H1 (cell line): ENCODE measurements at regions not wholly inside any gene's neighbourhood (a gene's known extent, or its start where the extent isn't known, plus 50 kb on each side); places are given as distances from the start of the nearest gene placed in this dataset.

Source experiments
- CTCF ChIA-PET: fragments of 300-600 bp; sonication (Branson Sonifier 250); formaldehyde crosslinking; loops from one replicate; lab custom pipeline; 2021; ENCODE audit not compliant: partially characterized antibody; lab: Charles Lee
- POLR2A ChIA-PET: fragments of 300-600 bp; sonication (Branson Sonifier 250); formaldehyde crosslinking; loops from one replicate; lab custom pipeline; 2021; ENCODE audit warnings: inconsistent platforms; ENCODE audit not compliant: partially characterized antibody; lab: Charles Lee
- DNase-seq, 2 experiments: peaks; one replicate each; pipeline versions ENCODE4 v3.0.0 to v3.0.0-alpha.2; 2010 to 2022; ENCODE audit warnings: low spot score in 2 of 2, low read depth in 1 of 2, mixed read lengths in 1 of 2
- FAIRE-seq: peaks from 2 replicates; lab custom pipeline; 2011; peaks lifted over from hg19 to GRCh38; lab: Jason Lieb, UNC
- H2AFZ ChIP-seq: 2 replicates; pipeline ENCODE4 v1.8.1; 2012; ENCODE audit warnings: low read length, inconsistent platforms
- H2AK5ac ChIP-seq: 2 replicates; pipeline ENCODE4 v1.6.1; 2013; ENCODE audit warnings: low read depth, low read length
- H2BK120ac ChIP-seq: replicated peaks from 2 replicates; pipeline ENCODE3; 2013; ENCODE audit warnings: low read depth, low read length, inconsistent platforms
- H2BK12ac ChIP-seq: 2 replicates; pipeline ENCODE4 v1.6.1; 2013; ENCODE audit warnings: low read depth, low read length
- H2BK15ac ChIP-seq: 2 replicates; pipeline ENCODE4 v1.6.1; 2013; ENCODE audit warnings: low read length
- H2BK20ac ChIP-seq: 2 replicates; pipeline ENCODE4 v1.6.1; 2013; ENCODE audit warnings: low read length
- H2BK5ac ChIP-seq: 2 replicates; pipeline ENCODE4 v1.6.1; 2013; ENCODE audit warnings: low read depth, low read length
- H3K14ac ChIP-seq: 2 replicates; pipeline ENCODE4 v1.6.1; 2013; ENCODE audit warnings: inconsistent platforms; ENCODE audit not compliant: insufficient read length
- H3K18ac ChIP-seq: 2 replicates; pipeline ENCODE4 v1.6.1; 2013; ENCODE audit warnings: low read length; ENCODE audit errors: extremely low read depth
- H3K23ac ChIP-seq: 2 replicates; pipeline ENCODE4 v1.6.1; 2013; ENCODE audit warnings: inconsistent platforms; ENCODE audit not compliant: insufficient read length
- H3K23me2 ChIP-seq: 2 replicates; pipeline ENCODE4 v1.6.1; 2013; ENCODE audit warnings: low read depth, low read length
- H3K27ac ChIP-seq: 2 replicates; pipeline ENCODE4 v1.6.1; 2011; ENCODE audit warnings: low read depth, low read length, inconsistent platforms
- H3K27me3 ChIP-seq, 4 experiments: replicated peaks in 1 of 4; 1 replicate in 1 of 4; 2 replicates in 3 of 4; pipeline versions ENCODE4 v1.6.1 to v1.8.1; 2011 to 2013; ENCODE audit warnings: low read length in 3 of 4, mild to moderate bottlenecking in 3 of 4, inconsistent platforms in 2 of 4, mixed read lengths in 2 of 4, moderate library complexity in 1 of 4; ENCODE audit not compliant: control insufficient read depth in 3 of 4, insufficient read depth in 3 of 4; ENCODE audit errors: extremely low read depth in 1 of 4
- H3K36me3 ChIP-seq, 4 experiments: 2 replicates each; pipeline versions ENCODE4 v1.6.1 to v1.8.1; 2011 to 2013; ENCODE audit warnings: mild to moderate bottlenecking in 4 of 4, low read length in 3 of 4, moderate library complexity in 2 of 4, control low read depth in 1 of 4, inconsistent platforms in 1 of 4; ENCODE audit not compliant: insufficient read depth in 4 of 4, control insufficient read depth in 2 of 4
- H3K4ac ChIP-seq: replicated peaks from 2 replicates; pipeline ENCODE3; 2013; ENCODE audit warnings: low read length, low read depth, mixed read lengths, inconsistent platforms; ENCODE audit not compliant: insufficient read length
- H3K4me1 ChIP-seq, 4 experiments: replicated peaks in 1 of 4; 1 replicate in 1 of 4; 2 replicates in 3 of 4; pipeline versions ENCODE4 v1.6.1 to v1.8.1; 2011 to 2013; ENCODE audit warnings: low read length in 3 of 4, inconsistent platforms in 2 of 4, mixed read lengths in 1 of 4; ENCODE audit not compliant: insufficient read depth in 4 of 4, control insufficient read depth in 3 of 4
- H3K4me2 ChIP-seq, 2 experiments: 2 replicates each; pipeline versions ENCODE4 v1.6.1 to v1.8.1; 2011 to 2013; ENCODE audit warnings: low read depth in 2 of 2, low read length in 2 of 2, control low read depth in 1 of 2, inconsistent platforms in 1 of 2, mild to moderate bottlenecking in 1 of 2; ENCODE audit not compliant: insufficient read depth in 1 of 2
- H3K4me3 ChIP-seq, 4 experiments: fragments of 200-600, 300-600 bp in 1 of 4; sonication (generic), shearing (Covaris generic), sonication (Bioruptor Twin) in 1 of 4; 2 replicates each; pipeline versions ENCODE4 v1.5.1 to v1.8.1; 2011 to 2016; ENCODE audit warnings: low read length in 4 of 4, low read depth in 3 of 4, control low read depth in 2 of 4, inconsistent platforms in 2 of 4, mild to moderate bottlenecking in 2 of 4, mixed read lengths in 1 of 4, moderate library complexity in 1 of 4; ENCODE audit not compliant: insufficient read depth in 2 of 4; ENCODE audit errors: extremely low read depth in 1 of 4
- H3K56ac ChIP-seq: replicated peaks from 2 replicates; pipeline ENCODE3; 2013; ENCODE audit warnings: low read depth, mild to moderate bottlenecking, mixed read lengths, low read length, inconsistent platforms; ENCODE audit not compliant: insufficient read length
- H3K79me1 ChIP-seq: 2 replicates; pipeline ENCODE4 v1.6.1; 2013; ENCODE audit warnings: low read depth, low read length, control low read depth
- H3K79me2 ChIP-seq, 2 experiments: 2 replicates each; pipeline versions ENCODE4 v1.6.1 to v1.8.1; 2012 to 2013; ENCODE audit warnings: low read length in 2 of 2, mild to moderate bottlenecking in 2 of 2, inconsistent platforms in 1 of 2; ENCODE audit not compliant: insufficient read depth in 2 of 2, control insufficient read depth in 1 of 2
- H3K9ac ChIP-seq, 4 experiments: replicated peaks in 1 of 4; 1 replicate in 1 of 4; 2 replicates in 3 of 4; pipeline versions ENCODE4 v1.6.1 to v1.8.1; 2011 to 2013; ENCODE audit warnings: low read depth in 3 of 4, low read length in 3 of 4, control low read depth in 2 of 4, mild to moderate bottlenecking in 2 of 4, moderate library complexity in 2 of 4, inconsistent platforms in 1 of 4; ENCODE audit errors: extremely low read depth in 1 of 4
- H3K9me3 ChIP-seq, 2 experiments: 2 replicates each; pipeline versions ENCODE4 v1.6.1 to v1.8.1; 2012 to 2013; ENCODE audit warnings: mild to moderate bottlenecking in 2 of 2, moderate library complexity in 2 of 2, control low read depth in 1 of 2, inconsistent platforms in 1 of 2, low read depth in 1 of 2, low read length in 1 of 2, mixed read lengths in 1 of 2; ENCODE audit not compliant: insufficient read depth in 2 of 2
- H4K20me1 ChIP-seq, 2 experiments: replicated peaks in 1 of 2; 2 replicates each; pipeline versions ENCODE3 to v1.8.1; 2011 to 2013; ENCODE audit warnings: inconsistent platforms in 2 of 2, low read length in 2 of 2, mild to moderate bottlenecking in 1 of 2; ENCODE audit not compliant: insufficient read depth in 2 of 2, control insufficient read depth in 1 of 2
- H4K5ac ChIP-seq: 2 replicates; pipeline ENCODE4 v1.6.1; 2013; ENCODE audit warnings: low read length, low read depth, mixed read lengths, inconsistent platforms; ENCODE audit not compliant: insufficient read length
- H4K8ac ChIP-seq: 2 replicates; pipeline ENCODE4 v1.8.0; 2013; ENCODE audit warnings: mild to moderate bottlenecking, moderate library complexity, low read length, inconsistent platforms; ENCODE audit not compliant: insufficient read depth; ENCODE audit errors: extremely low read depth
- H4K91ac ChIP-seq: replicated peaks from 2 replicates; pipeline ENCODE3; 2013; ENCODE audit warnings: low read length, mixed read lengths, inconsistent platforms; ENCODE audit not compliant: insufficient read length
- ATF3 ChIP-seq: IDR thresholded peaks from 2 replicates; pipeline ENCODE4 v1.6.1; 2011; ENCODE audit warnings: low read depth, mild to moderate bottlenecking, low read length; ENCODE audit not compliant: insufficient read depth
- BCL11A ChIP-seq, 2 experiments: IDR thresholded peaks; one replicate each; pipeline ENCODE4 v1.6.1; 2011; ENCODE audit warnings: low read depth in 2 of 2, low read length in 2 of 2, mild to moderate bottlenecking in 2 of 2
- CHD1 ChIP-seq: IDR thresholded peaks from 2 replicates; pipeline ENCODE4 v1.6.1; 2012; ENCODE audit warnings: low read depth, low read length, improper control_type of control experiment
- CREB1 ChIP-seq: IDR thresholded peaks from 2 replicates; pipeline ENCODE4 v1.6.1; 2012; ENCODE audit warnings: inconsistent platforms
- EZH2 ChIP-seq: fragments of 200-600 bp; sonication (generic); IDR thresholded peaks from 2 replicates; pipeline ENCODE4 v1.7.1; 2012; ENCODE audit warnings: low read depth, mild to moderate bottlenecking, moderate library complexity, low read length, inconsistent platforms; ENCODE audit not compliant: severe bottlenecking
- JUN ChIP-seq: IDR thresholded peaks from 2 replicates; pipeline ENCODE4 v1.6.1; 2011; ENCODE audit warnings: low read depth, mild to moderate bottlenecking, improper control_type of control experiment, low read length
- KDM5A ChIP-seq: fragments of 200-600 bp; IDR thresholded peaks from 2 replicates; pipeline ENCODE4 v1.7.1; 2012; ENCODE audit warnings: mild to moderate bottlenecking, low read length, inconsistent platforms, mixed read lengths
- NRF1 ChIP-seq: IDR thresholded peaks from 2 replicates; pipeline ENCODE4 v1.6.1; 2011; ENCODE audit warnings: mild to moderate bottlenecking, low read depth, low read length, improper control_type of control experiment
- POLR2A ChIP-seq, 2 experiments: IDR thresholded peaks; 1 replicate in 1 of 2; 2 replicates in 1 of 2; pipeline ENCODE4 v1.6.1; 2011; ENCODE audit warnings: low read depth in 2 of 2, low read length in 2 of 2, mild to moderate bottlenecking in 2 of 2; ENCODE audit errors: control extremely low read depth in 1 of 2
- RBBP5 ChIP-seq: IDR thresholded peaks from 2 replicates; pipeline ENCODE4 v1.7.1; 2012; ENCODE audit warnings: low read depth, mild to moderate bottlenecking, inconsistent platforms, low read length, moderate library complexity, borderline replicate concordance
- SP4 ChIP-seq: IDR thresholded peaks from 2 replicates; pipeline ENCODE4 v1.6.1; 2012; ENCODE audit warnings: low read length, inconsistent platforms
- SRF ChIP-seq: IDR thresholded peaks from 2 replicates; pipeline ENCODE4 v1.6.1; 2011; ENCODE audit warnings: mild to moderate bottlenecking, low read depth, low read length, moderate library complexity
- TAF7 ChIP-seq: optimal IDR thresholded peaks from 2 replicates; pipeline ENCODE3; 2011; ENCODE audit warnings: low read depth, mild to moderate bottlenecking, inconsistent platforms, low read length, moderate library complexity, borderline replicate concordance
- TEAD4 ChIP-seq: IDR thresholded peaks from 2 replicates; pipeline ENCODE4 v1.6.1; 2012; ENCODE audit warnings: low read depth, low read length, inconsistent platforms, mixed read lengths
- USF2 ChIP-seq: IDR thresholded peaks from 2 replicates; pipeline ENCODE4 v1.6.1; 2011; ENCODE audit warnings: low read length, improper control_type of control experiment
- WGBS, 2 experiments: shearing (Covaris generic) in 1 of 2; methylation state at CpG; one replicate each; pipeline versions ENCODE4 v1.1.6 to v1.1.7; 2013 to 2015; ENCODE audit warnings: low lambda C conversion rate in 2 of 2, mixed read lengths in 2 of 2, inconsistent platforms in 1 of 2, low coverage in 1 of 2, missing lambda C conversion rate in 1 of 2; ENCODE audit not compliant: insufficient replicate concordance in 2 of 2, insufficient coverage in 1 of 2, insufficient read length in 1 of 2; ENCODE audit errors: extremely low coverage in 1 of 2, missing lambda C conversion rate in 1 of 2; 5-methylcytosine and 5-hydroxymethylcytosine counted together

GRCh38 chr6:93964321-93964720 lies 545.0 kb upstream of the EPHA7 start:
- H2AK5ac ChIP-seq: no peak overlapping the region
- no peak overlapping the region for H3K4ac ChIP-seq
- no peaks in the 10 kb centered on the region for H3K79me2 ChIP-seq
- no peak for FAIRE-seq
- H3K9ac ChIP-seq: no peak overlapping the region
- no peaks in the 10 kb centered on the region; a peak in 1 of 7 replicates for H3K4me1 ChIP-seq
- no peaks in the 10 kb centered on the region for H3K79me1 ChIP-seq
- no peak overlapping the region for H4K91ac ChIP-seq
- no peaks in the 10 kb centered on the region for H3K23me2 ChIP-seq
- H2BK15ac ChIP-seq: no peak overlapping the region
- H2BK5ac ChIP-seq: no peak overlapping the region
- 44% methylated on average over 1 of the region's 1 CpG; no CpG with 5 or more reads in 1 of the 2 experiments for WGBS, 2 experiments
- H3K56ac ChIP-seq: no peak overlapping the region
- no peak overlapping the region for H2BK20ac ChIP-seq
- H4K20me1 ChIP-seq: no peaks in the 10 kb centered on the region
- H3K14ac ChIP-seq: no peak overlapping the region
- no peaks in the 10 kb centered on the region for H3K9me3 ChIP-seq
- CTCF ChIA-PET: interaction anchor here (0.5 kb wide), 1 partner anchor 988 kb away, joined by 5 read pairs; no protein-coding TSS in a partner anchor
- H3K4me2 ChIP-seq: no peak overlapping the region
- no peak overlapping the region for H2AFZ ChIP-seq
- H3K27ac ChIP-seq: no peak overlapping the region
- no peak overlapping the region for H4K5ac ChIP-seq
- H3K36me3 ChIP-seq: no peaks in the 10 kb centered on the region
- DNase-seq: no peak
- no peak overlapping the region for H3K23ac ChIP-seq
- POLR2A ChIA-PET: no interaction called here
- no peak overlapping the region for H3K4me3 ChIP-seq
- no peak overlapping the region for H2BK12ac ChIP-seq
- H3K27me3 ChIP-seq: no peaks in the 10 kb centered on the region
- no peak overlapping the region for H4K8ac ChIP-seq
- H2BK120ac ChIP-seq: no peak overlapping the region
- no peak overlapping the region for H3K18ac ChIP-seq
- TF ChIP-seq USF2 (no peak), NRF1 (no peak), POLR2A (IDR thresholded peaks at IDR 0.05; ENCODE audit: control extremely low read depth in 1 of 2, low read depth in 2 of 2, low read length in 2 of 2) (no peak), EZH2 (no peak), BCL11A (IDR thresholded peaks at IDR 0.05; ENCODE audit: low read depth in 2 of 2, low read length in 2 of 2) (no peak), ATF3 (no peak), KDM5A (no peak), SRF (no peak), JUN (no peak), SP4 (no peak), CHD1 (no peak), TEAD4 (no peak), CREB1 (no peak), TAF7 (no peak), RBBP5 (no peak)
